ENCODE measurements at regions not wholly inside any gene's neighbourhood (a gene's known extent, or its start where the extent isn't known, plus 50 kb on each side); places are given as distances from the start of the nearest gene placed in this dataset.

DNA sequence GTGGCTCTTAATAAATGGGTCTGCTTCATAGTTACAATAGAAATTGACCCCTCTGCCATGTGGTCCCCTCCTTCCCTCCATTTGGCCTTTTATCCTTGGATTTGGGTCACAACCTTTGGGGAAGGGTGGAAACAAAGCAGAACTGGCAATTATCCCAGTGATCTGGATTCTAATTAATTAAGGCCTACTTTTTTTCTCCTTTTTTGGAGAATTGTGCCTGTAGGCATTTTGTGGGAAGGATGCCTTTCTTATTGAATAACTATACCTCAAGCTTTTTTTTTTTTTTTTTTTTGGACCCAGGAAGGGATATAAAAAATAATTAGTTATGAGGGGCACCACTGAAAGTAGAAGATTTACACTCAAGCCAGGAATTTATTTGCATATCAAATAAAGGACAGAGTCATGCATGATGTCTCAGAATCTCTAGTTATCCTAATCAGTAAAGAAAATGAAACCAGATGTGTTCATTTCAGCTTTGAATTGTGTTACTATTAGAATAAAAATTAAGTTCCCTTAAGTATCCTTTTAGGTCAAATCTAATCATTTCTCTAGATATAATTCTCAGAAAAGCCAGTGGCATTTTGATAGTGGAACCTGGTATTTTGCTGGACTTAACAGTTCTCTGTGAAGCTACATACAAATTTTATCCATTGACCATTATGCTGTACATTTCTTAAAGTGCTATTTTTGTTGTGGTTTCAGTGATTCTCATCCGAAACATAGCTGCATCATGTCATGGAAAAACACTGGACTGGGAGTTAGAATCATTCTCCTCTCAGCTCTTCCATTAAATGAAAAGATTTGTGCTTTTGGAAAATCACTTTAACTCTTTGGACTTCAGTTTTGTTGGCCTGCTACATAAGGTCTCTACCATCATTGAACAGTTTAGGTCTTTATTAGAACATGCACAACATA, 129.3 kb downstream of the KCNRG start:
- Histone ChIP-seq H3K9me3 (ENCODE audit: control insufficient read depth, low read length) (no peaks in the 10 kb centered on the region), H3K36me3 (ENCODE audit: control insufficient read depth, insufficient read depth, low read length, severe bottlenecking) (no peaks in the 10 kb centered on the region), H3K4me1 (ENCODE audit: control insufficient read depth, insufficient read depth, low read length) (peaks cover 45% of the 10 kb centered on the region), H3K4me3 (ENCODE audit: low read length) (no peak overlapping the region), H3K27me3 (replicated peaks; ENCODE audit: control insufficient read depth, insufficient read depth, low read length) (no peaks in the 10 kb centered on the region), H3K9ac (ENCODE audit: low read length) (no peak overlapping the region)
- peak; percentile 40 for DNase-seq (ENCODE audit: low read depth)

DNA sequence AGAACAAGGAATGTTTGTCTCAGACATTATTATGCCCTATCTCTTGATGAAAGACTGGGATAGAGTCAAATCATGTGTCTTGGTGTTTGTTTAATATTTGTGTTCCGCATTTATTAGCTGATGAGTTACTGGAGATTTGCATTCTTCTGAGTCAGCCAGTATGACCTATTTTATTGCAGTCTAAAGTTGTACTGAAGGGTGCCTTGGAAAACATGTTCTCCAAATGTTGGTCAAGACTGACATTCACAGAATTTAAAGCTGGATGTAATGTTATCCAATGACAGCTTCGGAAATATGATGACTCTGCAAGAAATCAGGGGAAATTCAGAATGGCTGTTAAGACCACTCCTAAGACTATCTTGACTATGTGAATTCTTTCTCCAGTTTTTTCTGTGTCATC, 134.0 kb downstream of the KCNRG start:
- no peaks in the 10 kb centered on the region for H3K9me3 ChIP-seq (ENCODE audit: control insufficient read depth, low read length)
- no peaks in the 10 kb centered on the region for H3K36me3 ChIP-seq (ENCODE audit: control insufficient read depth, insufficient read depth, low read length, severe bottlenecking)
- no peak overlapping the region for H3K9ac ChIP-seq (ENCODE audit: low read length)
- DNase-seq (ENCODE audit: low read depth), result no peak
- H3K4me1 ChIP-seq (ENCODE audit: control insufficient read depth, insufficient read depth, low read length), result peaks cover 36% of the 10 kb centered on the region
- H3K4me3 ChIP-seq (ENCODE audit: low read length), result no peak overlapping the region
- H3K27me3 ChIP-seq (replicated peaks; ENCODE audit: control insufficient read depth, insufficient read depth, low read length), result no peaks in the 10 kb centered on the region

- peaks cover 29% of the 10 kb centered on the region for H3K4me1 ChIP-seq (ENCODE audit: control insufficient read depth, insufficient read depth, low read length)
- no peak for DNase-seq (ENCODE audit: low read depth)
These were observed 134.7 kb downstream of the KCNRG start for GRCh38 chr13:50149932-50150331.

DNA sequence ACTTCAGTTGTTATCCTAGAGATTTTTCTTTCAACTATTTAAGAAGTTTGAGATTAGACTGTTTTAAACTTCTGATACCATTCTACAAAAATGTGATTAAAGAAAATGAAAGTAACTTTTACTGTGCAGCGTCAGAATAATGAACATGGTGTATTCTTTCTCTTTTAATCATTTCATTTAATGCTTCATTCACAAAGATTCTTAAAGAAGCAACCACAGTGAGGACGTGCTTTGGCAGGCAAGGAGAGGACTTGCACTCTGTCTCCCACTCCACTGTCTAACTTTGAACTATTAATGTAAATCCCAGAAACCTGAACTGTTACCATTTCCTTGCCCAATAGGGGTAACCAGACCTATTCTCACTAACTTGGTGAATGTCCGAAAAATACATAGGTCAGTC, 137.0 kb downstream of the KCNRG start:
- peak; percentile 27 for DNase-seq (ENCODE audit: low read depth)
- Histone ChIP-seq H3K4me3 (ENCODE audit: low read length) (peak overlapping the region; percentile 64), H3K36me3 (ENCODE audit: control insufficient read depth, insufficient read depth, low read length, severe bottlenecking) (no peaks in the 10 kb centered on the region), H3K9ac (ENCODE audit: low read length) (peak overlapping the region; percentile 56), H3K4me1 (ENCODE audit: control insufficient read depth, insufficient read depth, low read length) (peaks cover 35% of the 10 kb centered on the region), H3K27me3 (replicated peaks; ENCODE audit: control insufficient read depth, insufficient read depth, low read length) (no peaks in the 10 kb centered on the region), H3K9me3 (ENCODE audit: control insufficient read depth, low read length) (no peaks in the 10 kb centered on the region)

More at GRCh38 chr13:50149932-50150331, 134.7 kb downstream of the KCNRG start:
- no peak overlapping the region for H3K4me3 ChIP-seq (ENCODE audit: low read length)
- H3K36me3 ChIP-seq (ENCODE audit: control insufficient read depth, insufficient read depth, low read length, severe bottlenecking), result no peaks in the 10 kb centered on the region
- H3K9me3 ChIP-seq (ENCODE audit: control insufficient read depth, low read length), result no peaks in the 10 kb centered on the region
- no peaks in the 10 kb centered on the region for H3K27me3 ChIP-seq (replicated peaks; ENCODE audit: control insufficient read depth, insufficient read depth, low read length)
- H3K9ac ChIP-seq (ENCODE audit: low read length), result no peak overlapping the region

DNA sequence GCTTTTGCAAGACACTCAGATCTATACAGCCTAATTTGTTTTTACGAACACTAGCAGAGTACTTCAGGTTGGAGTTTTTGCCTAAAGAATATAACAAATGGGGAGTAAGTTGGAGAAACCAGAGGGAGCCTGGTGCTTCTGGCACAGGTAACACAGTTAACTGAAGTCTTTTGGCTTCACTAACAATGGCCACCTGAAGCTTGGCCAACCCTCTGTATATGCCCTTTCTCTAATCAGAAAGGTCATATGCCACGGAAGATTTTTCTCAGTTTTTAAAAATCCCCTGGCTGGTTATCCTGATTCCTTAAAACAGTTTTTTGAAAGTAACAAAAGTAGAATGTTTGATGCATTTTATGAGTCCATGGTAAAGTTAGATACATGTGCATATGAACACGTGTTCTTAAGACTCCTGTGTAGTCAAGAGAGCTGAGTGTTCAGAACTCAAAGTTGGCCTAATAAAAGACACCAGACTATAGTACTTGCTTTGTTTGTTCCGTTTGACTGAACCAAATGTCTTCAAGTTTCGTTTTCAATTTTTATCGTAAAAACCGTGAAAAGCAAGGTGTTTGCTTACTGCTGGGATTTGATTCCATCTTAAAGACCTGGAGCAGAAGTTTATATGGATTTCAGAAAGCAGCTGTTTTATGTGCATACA, 137.5 kb downstream of the KCNRG start:
- peak overlapping the region; percentile 56 for H3K9ac ChIP-seq (ENCODE audit: low read length)
- no peaks in the 10 kb centered on the region for H3K36me3 ChIP-seq (ENCODE audit: control insufficient read depth, insufficient read depth, low read length, severe bottlenecking)
- H3K9me3 ChIP-seq (ENCODE audit: control insufficient read depth, low read length), result no peaks in the 10 kb centered on the region
- peak overlapping the region; percentile 64 for H3K4me3 ChIP-seq (ENCODE audit: low read length)
- no peaks in the 10 kb centered on the region for H3K27me3 ChIP-seq (replicated peaks; ENCODE audit: control insufficient read depth, insufficient read depth, low read length)
- H3K4me1 ChIP-seq (ENCODE audit: control insufficient read depth, insufficient read depth, low read length), result peaks cover 34% of the 10 kb centered on the region
- no peak for DNase-seq (ENCODE audit: low read depth)

- no peak overlapping the region for H3K4me3 ChIP-seq (ENCODE audit: low read length)
- H3K27me3 ChIP-seq (replicated peaks; ENCODE audit: control insufficient read depth, insufficient read depth, low read length), result no peaks in the 10 kb centered on the region
- H3K36me3 ChIP-seq (ENCODE audit: control insufficient read depth, insufficient read depth, low read length, severe bottlenecking), result no peaks in the 10 kb centered on the region
- no peaks in the 10 kb centered on the region for H3K9me3 ChIP-seq (ENCODE audit: control insufficient read depth, low read length)
- no peak overlapping the region for H3K9ac ChIP-seq (ENCODE audit: low read length)
- DNase-seq (ENCODE audit: low read depth), result no peak
- H3K4me1 ChIP-seq (ENCODE audit: control insufficient read depth, insufficient read depth, low read length), result peaks cover 34% of the 10 kb centered on the region
These were observed 138.2 kb downstream of the KCNRG start for GRCh38 chr13:50153401-50153800.

- DNase-seq (ENCODE audit: low read depth), result no peak
- Histone ChIP-seq H3K36me3 (ENCODE audit: control insufficient read depth, insufficient read depth, low read length, severe bottlenecking) (no peaks in the 10 kb centered on the region), H3K9me3 (ENCODE audit: control insufficient read depth, low read length) (no peaks in the 10 kb centered on the region), H3K4me1 (ENCODE audit: control insufficient read depth, insufficient read depth, low read length) (peaks cover 34% of the 10 kb centered on the region), H3K4me3 (ENCODE audit: low read length) (no peak overlapping the region), H3K9ac (ENCODE audit: low read length) (no peak overlapping the region), H3K27me3 (replicated peaks; ENCODE audit: control insufficient read depth, insufficient read depth, low read length) (no peaks in the 10 kb centered on the region)
These were observed 138.6 kb downstream of the KCNRG start for GRCh38 chr13:50153876-50154275.

DNA sequence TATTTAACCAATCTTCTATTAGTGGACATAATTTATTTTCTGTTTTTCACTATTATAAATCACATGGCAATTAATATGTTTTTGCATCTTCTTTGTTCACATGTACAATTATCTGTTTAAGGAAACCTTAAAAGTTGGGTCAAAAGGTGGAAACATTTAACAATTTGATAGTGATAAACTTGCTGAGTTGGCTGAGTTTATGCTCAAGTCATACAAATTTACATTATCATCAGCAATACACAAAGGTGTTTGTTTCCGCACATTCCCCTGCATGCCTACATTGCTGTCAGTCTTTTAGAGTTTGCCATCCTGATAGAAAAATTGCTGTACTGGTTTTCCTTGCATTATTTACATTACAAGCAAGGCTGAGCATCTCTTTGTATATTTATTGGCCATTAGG, 139.5 kb downstream of the KCNRG start:
- Histone ChIP-seq H3K36me3 (ENCODE audit: control insufficient read depth, insufficient read depth, low read length, severe bottlenecking) (no peaks in the 10 kb centered on the region), H3K9me3 (ENCODE audit: control insufficient read depth, low read length) (no peaks in the 10 kb centered on the region), H3K9ac (ENCODE audit: low read length) (no peak overlapping the region), H3K4me1 (ENCODE audit: control insufficient read depth, insufficient read depth, low read length) (peaks cover 27% of the 10 kb centered on the region), H3K27me3 (replicated peaks; ENCODE audit: control insufficient read depth, insufficient read depth, low read length) (no peaks in the 10 kb centered on the region), H3K4me3 (ENCODE audit: low read length) (no peak overlapping the region)
- no peak for DNase-seq (ENCODE audit: low read depth)

DNA sequence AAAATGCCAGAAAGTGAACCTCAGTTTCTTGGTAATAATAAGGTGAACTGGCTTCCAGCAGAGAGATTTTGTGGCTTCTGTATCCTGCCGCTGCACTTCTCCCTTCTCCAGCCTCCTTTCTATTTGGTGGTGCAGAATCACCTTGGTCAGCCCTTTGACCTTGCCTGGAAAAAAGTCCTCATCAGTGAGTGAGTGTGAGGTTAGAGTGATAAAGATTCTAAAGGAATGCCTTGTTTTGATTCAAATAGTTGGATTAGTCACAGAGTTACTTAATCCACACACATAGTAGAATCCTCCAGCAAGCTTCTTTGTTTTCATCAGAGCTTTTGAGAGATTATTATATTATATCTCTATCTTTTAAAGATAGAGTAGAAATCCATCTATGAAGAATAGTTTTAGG, 140.9 kb downstream of the KCNRG start:
- Histone ChIP-seq H3K4me3 (ENCODE audit: low read length) (no peak overlapping the region), H3K9me3 (ENCODE audit: control insufficient read depth, low read length) (no peaks in the 10 kb centered on the region), H3K9ac (ENCODE audit: low read length) (no peak overlapping the region), H3K27me3 (replicated peaks; ENCODE audit: control insufficient read depth, insufficient read depth, low read length) (no peaks in the 10 kb centered on the region), H3K36me3 (ENCODE audit: control insufficient read depth, insufficient read depth, low read length, severe bottlenecking) (no peaks in the 10 kb centered on the region), H3K4me1 (ENCODE audit: control insufficient read depth, insufficient read depth, low read length) (peaks cover 36% of the 10 kb centered on the region)
- peak; percentile 48 for DNase-seq (ENCODE audit: low read depth)

GRCh38 chr13:50156561-50157127, 141.4 kb downstream of the KCNRG start:
- DNase-seq (ENCODE audit: low read depth), result no peak

GRCh38 chr13:50158385-50159165, 143.3 kb downstream of the KCNRG start:
- no peak for DNase-seq (ENCODE audit: low read depth)
- peaks cover 27% of the 10 kb centered on the region for H3K4me1 ChIP-seq (ENCODE audit: control insufficient read depth, insufficient read depth, low read length)

More at GRCh38 chr13:50156561-50157127, 141.4 kb downstream of the KCNRG start:
- no peaks in the 10 kb centered on the region for H3K9me3 ChIP-seq (ENCODE audit: control insufficient read depth, low read length)
- no peaks in the 10 kb centered on the region for H3K36me3 ChIP-seq (ENCODE audit: control insufficient read depth, insufficient read depth, low read length, severe bottlenecking)
- H3K4me1 ChIP-seq (ENCODE audit: control insufficient read depth, insufficient read depth, low read length), result peaks cover 35% of the 10 kb centered on the region
- peak overlapping the region; percentile 2 for H3K4me3 ChIP-seq (ENCODE audit: low read length)
- no peak overlapping the region for H3K9ac ChIP-seq (ENCODE audit: low read length)
- no peaks in the 10 kb centered on the region for H3K27me3 ChIP-seq (replicated peaks; ENCODE audit: control insufficient read depth, insufficient read depth, low read length)

More at GRCh38 chr13:50158385-50159165, 143.3 kb downstream of the KCNRG start:
- Histone ChIP-seq H3K36me3 (ENCODE audit: control insufficient read depth, insufficient read depth, low read length, severe bottlenecking) (no peaks in the 10 kb centered on the region), H3K9me3 (ENCODE audit: control insufficient read depth, low read length) (no peaks in the 10 kb centered on the region), H3K4me3 (ENCODE audit: low read length) (no peak overlapping the region), H3K27me3 (replicated peaks; ENCODE audit: control insufficient read depth, insufficient read depth, low read length) (no peaks in the 10 kb centered on the region), H3K9ac (ENCODE audit: low read length) (no peak overlapping the region)
